Central memory CD4-positive, alpha-beta T cell (primary cell): ENCODE measurements at regions not wholly inside any gene's neighbourhood (a gene's known extent, or its start where the extent isn't known, plus 50 kb on each side); places are given as distances from the start of the nearest gene placed in this dataset.

Experiments used
- DNase-seq: peaks from one replicate; pipeline ENCODE4 v3.0.0; 2022

GRCh38 chr1:25100151-25100833, 132.0 kb downstream of the SYF2 start:
- no peak for DNase-seq

DNA sequence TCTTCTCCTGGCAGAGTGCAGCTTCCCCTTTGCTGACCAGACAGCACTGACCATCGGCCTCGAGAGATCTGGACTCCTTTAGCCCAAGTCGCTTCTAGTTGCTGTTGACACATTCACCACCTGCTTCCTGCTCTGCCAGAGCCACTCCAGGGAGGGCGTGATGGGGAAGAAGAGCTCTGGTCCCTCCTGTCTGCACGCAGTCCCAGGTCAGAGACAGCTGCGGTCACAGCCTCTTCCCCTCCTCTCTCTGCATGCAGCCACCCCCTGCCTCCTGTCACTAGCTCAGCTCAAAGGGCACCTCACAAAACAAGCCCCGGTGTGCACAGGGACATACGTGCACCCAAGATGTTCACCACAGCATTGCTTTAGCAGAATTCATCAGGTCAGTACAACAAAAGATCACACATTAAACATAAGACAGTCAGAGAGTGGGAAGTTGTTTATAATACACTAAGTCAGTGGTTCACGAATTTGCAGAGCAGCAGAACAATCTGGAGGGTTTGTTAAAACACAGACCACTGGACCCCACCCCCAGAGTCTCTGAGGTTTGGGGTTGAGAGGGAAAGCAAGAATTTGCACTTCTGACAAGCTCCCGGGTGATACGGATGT, 132.9 kb downstream of the SYF2 start:
- DNase-seq, result no peak

DNA sequence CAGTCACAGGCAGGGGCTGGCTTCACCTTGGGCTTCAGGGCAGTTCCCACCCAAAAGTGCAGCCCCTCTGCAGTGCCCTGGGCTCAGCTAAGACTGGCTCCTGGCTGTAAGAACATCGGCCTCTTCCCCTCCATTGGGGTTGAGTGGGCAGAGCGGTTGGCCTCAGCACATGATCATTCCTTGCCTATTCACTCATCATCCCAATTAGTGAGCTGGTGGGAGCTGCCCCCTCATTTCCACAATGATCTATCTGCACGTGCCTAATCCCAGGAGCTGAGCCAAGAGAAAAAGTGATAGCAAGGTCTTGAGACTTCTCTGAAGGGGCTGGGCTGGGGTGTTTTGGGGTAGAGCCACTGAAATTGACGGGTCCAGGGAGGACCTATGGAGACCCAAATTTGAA, 133.6 kb downstream of the SYF2 start:
- DNase-seq, result no peak

DNA sequence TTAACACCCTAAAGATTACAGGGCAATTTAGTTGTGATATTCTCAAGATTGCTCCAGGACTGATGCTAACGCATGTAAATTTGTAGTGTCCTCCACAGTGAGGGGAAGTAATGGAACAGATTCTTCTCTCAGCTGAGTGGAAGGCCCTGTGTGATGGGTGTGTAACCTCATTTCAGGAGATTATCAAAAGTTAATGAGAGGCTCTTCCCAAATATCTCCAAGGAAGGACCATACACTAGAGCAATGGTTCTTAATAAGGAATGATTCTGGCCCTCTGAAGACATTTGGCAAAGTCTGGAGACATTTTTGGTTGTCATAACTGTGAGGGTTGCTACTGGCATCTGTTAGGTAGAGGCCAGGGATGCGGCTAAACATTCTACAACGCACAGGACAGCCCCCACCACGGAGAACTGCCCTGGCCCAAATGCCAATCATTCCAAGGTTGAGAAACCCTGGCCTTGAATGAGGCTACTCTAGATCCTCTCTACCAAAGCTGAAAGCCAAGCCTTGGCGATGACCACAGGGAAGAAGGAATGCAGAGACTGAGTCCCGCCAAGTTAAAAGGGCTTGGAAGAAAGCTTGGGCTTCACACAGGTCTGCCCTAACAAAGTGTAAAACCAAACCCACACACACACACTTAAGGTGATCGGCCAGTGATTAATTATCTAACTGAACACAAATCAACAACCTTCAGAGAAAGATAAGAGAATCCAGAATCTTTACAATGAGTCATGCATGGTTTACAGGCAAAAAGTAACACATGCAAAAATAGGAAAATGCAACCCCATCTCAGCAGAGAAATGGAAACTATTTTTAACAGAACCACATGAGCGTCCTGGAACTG, 135.8 kb downstream of the SYF2 start:
- no peak for DNase-seq

GRCh38 chr1:25095635-25096200, 136.6 kb downstream of the SYF2 start:
- DNase-seq, result no peak

- no peak for DNase-seq
These were observed 137.3 kb downstream of the SYF2 start for GRCh38 chr1:25094995-25095394.

GRCh38 chr1:25094229-25094628, 138.1 kb downstream of the SYF2 start:
- no peak for DNase-seq

GRCh38 chr1:25091658-25092057, 140.6 kb downstream of the SYF2 start:
- no peak for DNase-seq

DNA sequence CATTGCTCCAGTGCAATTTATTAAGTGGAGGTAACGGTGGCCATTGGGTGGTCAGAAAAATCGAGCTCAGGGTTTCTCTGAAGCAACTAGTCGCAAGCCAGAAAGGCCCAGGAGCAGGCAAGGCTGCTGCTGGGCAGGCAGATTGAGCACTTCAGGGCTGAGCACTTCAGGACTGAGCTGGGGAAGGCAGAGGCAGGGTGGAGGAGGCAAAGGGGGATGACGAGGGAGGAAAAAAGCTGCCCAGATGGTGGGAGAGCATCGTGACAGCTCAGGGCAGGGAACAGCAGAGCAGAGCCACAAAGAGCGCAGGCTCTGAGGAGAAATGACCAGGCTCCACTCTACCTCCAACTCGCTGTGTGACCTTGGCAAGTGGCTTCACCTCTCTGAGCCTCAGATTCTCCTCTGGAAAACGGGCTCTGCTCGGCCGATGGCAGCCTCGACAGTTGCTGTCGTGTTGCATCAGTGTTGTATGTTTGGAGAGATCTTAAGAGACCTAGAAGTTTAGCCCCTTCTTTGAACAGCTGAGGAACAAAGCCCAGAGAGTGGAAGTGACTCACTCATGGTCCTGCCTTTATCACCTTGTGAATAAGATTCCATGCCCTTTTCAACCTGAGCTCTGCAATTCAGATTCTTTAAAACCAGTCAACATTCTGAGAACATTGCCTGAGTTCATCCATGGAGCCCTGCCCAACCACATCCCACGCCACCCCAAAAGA, 141.4 kb downstream of the SYF2 start:
- no peak for DNase-seq

DNA sequence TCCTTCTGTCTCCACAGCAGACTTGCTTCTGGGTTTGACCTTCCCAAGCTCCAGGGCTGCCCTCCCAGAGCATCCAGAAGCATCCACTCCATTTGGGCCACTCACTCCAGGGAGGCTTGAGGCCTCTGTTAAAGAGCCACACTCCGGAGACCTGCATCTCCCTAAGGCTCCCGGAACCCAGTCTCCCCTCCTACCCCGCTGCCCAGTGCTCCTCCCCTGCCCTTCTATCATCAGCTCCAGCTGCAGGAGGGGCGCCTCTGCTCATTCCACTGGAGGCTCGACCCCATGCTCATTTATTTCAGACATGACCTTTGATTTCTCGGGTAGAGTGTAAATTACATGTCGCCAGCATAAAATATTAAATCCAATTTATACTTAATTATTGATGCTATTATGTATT, 142.5 kb downstream of the SYF2 start:
- no peak for DNase-seq

DNA sequence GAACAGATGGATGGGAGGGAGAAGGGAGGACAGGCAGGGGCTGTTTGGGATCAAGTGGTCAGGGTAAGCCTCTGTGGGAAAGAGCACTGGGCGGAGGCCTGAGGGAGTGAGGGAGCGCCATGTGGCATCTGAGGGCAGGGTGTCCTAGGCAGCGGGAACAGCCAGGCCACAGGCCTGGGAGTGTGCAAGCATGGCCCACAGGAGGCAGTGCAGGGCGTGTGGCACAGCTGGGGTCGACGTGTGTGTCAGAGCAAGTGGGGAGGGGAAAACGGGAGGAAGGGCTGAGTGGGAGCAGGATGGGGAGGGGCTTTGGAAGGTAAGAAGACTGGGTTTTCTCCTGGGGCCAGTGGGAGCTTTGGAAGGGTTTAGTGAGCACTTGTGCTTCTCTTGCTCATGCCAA, 143.4 kb downstream of the SYF2 start:
- no peak for DNase-seq

DNA sequence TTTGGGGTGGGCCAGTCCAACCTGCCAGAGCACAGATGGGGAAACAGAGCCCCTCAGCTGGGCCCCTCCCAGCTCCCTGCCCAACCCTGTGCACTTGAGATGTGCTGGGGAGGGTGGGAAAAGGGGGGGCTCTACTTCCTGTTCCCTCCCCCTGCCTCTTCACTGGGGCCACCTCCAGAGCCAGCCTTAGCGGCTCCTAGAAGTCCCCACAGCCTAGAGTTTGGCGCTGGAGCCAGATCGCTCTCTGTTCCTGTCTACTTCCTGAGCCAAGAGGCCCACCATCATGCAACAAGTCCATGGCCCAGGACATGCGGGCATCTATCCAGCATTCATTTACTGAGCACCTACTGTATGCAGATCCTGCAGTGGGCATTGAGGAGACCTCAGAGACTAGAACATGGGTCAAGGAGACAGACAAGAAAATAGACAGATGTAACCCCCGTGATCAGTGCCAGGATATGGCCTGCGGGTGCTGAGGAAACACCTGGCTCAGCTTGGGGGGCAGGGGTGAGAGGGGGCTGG, 144.1 kb downstream of the SYF2 start:
- DNase-seq, result no peak

DNA sequence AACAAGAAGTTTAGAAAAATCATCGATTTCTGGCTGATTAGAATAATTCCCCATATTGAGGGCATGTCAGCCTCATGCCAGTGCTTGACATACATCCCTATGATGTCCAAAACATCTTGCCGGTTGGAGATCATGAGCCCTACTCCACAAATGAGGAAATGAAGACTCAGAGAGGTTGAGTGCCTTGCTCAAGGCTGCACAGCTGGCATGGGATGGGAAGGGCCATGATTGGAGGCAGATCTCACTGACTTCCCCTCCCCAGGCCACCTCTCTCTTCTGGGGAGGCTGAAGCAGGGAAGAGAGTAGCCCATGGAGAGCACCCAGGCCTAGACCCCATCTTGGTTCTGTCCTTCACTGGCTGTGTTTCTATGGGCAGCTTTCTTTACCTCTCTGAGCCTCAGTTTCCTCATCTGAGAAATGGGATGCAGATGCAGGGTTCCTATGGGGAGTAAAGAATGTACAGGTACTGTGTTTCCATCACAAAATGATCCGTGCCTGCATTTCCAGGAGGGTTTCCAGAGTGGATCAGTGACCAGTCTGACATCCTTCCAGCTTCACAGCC, 145.7 kb downstream of the SYF2 start:
- no peak for DNase-seq

GRCh38 chr1:25084407-25084806, 147.9 kb downstream of the SYF2 start:
- no peak for DNase-seq

DNA sequence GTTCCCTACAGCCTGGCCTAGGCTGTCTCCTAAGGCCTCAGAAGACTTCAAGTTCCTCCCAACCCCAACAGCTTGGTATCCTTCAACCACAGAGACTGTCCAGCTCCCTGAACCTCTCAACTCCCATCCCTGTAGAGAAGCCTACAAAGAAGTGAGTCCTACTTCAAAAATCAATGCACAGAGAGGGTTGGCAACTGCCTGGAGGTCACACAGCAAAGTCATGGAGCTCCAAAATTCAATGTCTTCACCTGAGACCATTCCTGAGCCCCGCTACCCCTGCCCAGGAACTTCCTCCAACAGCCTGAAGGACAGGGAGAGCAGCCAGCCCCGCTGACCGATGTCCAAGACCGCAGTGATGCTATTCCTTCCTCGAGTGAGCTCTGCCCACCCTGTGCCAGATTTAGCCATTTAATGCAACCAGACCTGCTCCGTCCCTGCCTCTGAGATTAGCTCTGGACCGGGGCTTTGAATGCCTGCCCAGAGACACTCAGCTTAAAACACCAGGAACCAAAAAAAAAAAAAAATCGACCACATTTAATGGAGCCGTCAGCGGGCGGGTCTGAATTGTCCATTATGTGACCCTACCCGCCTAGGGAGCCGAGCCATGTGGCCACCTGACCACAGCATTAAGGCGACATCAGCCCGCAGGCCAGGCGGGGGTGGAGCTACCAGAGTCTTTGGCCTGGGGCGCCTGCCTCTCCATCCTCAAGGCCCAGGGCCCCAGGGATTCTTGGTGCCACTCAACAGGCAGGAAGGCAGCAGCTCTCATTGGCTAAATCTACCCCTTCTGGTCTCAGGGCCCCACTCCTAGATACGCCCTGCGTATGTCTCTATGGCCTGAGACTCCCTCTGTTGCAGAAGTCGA, 148.6 kb downstream of the SYF2 start:
- no peak for DNase-seq

DNA sequence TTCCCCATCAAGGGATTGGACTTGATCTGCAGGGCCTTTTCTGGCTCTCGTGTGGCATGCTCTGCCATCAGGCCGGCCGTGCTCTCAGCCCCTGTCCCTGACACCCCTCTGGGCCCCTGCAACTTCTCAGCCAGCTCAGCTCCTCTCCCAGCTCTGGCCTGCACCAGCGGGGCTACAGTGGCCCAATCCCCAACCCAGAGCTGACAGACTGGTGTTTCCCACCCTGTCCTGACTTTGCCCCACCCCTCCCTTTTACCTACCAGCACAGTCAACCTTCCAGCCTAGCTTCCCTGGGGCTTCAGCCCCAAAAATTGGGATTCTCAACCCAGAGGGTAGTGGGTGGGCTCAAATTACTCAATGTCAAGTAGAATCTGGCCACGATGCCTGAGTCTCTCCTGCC, 149.3 kb downstream of the SYF2 start:
- no peak for DNase-seq

DNA sequence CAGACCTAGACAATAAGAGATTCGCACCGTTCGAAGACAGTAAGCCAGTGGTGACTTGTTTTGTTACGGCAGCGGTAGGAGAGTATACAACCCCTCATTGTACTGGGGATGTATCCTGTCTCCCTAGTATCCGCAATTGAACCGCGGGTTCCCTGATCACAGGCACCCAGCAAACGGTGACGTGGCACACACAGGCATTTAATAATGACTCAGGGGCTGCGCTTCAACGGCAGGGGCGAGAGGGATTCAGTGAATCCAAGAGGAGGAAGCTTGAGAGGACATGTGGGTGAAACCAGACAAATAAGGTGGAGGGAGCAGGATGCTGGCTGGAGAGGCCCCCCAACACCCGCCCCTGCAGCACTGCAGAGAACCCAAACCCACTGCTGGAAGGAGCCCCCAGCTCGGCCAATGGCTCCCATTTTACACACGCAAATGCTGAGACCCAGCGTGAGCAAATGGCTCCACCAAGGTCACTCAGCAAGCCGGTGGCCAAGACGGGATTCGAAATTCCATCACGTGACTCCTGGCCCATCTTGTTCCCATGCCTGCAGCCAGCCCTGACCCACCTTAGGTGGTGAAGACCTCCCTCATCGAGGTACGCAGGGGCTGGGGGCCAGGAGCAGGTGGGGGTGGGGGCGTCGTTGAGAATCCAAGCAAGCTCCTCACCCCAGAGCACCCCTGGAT, 149.9 kb downstream of the SYF2 start:
- no peak for DNase-seq

DNA sequence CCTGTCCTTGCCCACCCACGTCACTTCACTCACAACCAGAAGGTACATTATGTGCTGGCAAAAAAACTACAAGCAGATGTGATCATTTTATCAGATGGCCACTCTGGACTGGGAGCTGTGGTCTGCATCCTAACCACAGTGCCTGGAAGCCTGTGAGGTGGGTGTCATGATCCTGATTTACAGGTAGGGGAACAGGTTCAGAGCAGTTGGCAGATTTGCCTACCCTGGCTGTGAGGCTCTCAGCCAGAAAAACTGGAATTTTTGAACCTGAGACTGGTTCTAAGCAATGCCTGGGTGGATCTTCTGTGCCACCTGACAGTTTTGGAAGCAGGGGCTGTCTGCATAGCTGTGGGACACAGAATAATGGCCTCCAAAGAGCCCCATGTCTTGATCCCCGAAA, 150.8 kb downstream of the SYF2 start:
- DNase-seq, result no peak

GRCh38 chr1:25080294-25081209, 150.5 kb upstream of the RUNX3 start:
- DNase-seq, result no peak

DNA sequence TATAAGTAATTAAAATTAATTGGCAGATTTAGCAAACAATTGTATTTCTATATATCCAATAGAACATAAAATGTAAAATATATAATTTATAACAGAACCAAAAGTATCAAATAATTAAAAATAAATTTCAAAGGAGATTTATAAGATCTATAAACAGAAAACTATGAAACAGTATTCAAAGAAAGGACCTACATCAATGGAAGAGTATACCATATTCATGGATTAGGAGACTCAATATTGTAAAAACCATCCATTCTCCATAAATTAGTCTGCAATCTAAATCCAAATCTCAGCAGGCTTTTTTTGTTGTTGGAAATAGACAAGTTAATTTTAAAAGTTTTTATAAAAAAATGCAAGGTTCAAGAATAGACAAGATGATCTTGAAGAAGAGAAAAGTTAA, 149.0 kb upstream of the RUNX3 start:
- no peak for DNase-seq
